ENCODE measurements at regions not wholly inside any gene's neighbourhood (a gene's known extent, or its start where the extent isn't known, plus 50 kb on each side); places are given as distances from the start of the nearest gene placed in this dataset.

DNA sequence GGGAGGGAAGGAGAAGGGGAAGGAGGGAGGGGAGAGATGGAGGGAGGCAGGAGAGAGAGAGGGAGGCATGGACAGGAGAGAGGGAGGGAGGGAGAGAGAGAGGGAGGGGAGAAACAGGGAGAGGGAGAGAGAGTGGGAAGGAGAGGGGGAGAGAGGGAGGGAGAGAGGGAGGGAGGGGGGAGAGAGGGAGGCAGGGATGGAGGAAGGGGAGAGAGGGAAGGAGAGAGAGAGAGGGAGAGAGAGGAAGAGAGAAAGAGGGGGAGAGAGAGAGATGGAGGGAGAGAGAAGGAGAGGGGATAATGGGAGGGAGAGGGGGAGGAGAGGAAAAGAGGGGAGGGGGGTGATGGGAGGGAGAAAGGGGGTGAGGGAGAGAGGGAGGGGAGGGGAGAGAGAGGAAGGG lies 86.8 kb upstream of the VSTM2B start:
- TF ChIP-seq, protein P1, sequence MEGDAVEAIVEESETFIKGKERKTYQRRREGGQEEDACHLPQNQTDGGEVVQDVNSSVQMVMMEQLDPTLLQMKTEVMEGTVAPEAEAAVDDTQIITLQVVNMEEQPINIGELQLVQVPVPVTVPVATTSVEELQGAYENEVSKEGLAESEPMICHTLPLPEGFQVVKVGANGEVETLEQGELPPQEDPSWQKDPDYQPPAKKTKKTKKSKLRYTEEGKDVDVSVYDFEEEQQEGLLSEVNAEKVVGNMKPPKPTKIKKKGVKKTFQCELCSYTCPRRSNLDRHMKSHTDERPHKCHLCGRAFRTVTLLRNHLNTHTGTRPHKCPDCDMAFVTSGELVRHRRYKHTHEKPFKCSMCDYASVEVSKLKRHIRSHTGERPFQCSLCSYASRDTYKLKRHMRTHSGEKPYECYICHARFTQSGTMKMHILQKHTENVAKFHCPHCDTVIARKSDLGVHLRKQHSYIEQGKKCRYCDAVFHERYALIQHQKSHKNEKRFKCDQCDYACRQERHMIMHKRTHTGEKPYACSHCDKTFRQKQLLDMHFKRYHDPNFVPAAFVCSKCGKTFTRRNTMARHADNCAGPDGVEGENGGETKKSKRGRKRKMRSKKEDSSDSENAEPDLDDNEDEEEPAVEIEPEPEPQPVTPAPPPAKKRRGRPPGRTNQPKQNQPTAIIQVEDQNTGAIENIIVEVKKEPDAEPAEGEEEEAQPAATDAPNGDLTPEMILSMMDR (IDR thresholded peaks at IDR 0.05): no peak
- TF ChIP-seq POLR2A (IDR thresholded peaks at IDR 0.05): no peak
